ENCODE measurements at regions not wholly inside any gene's neighbourhood (a gene's known extent, or its start where the extent isn't known, plus 50 kb on each side); places are given as distances from the start of the nearest gene placed in this dataset.

GRCh38 chr3:153356908-153357307 is 194.9 kb downstream of the RAP2B start:
- no peaks in the 10 kb centered on the region for H3K27me3 ChIP-seq
- no peaks in the 10 kb centered on the region for H3K36me3 ChIP-seq
- DNase-seq (ENCODE audit: low spot score in 2 of 2): no peak
- no peaks in the 10 kb centered on the region for H3K9me3 ChIP-seq
- TF ChIP-seq POLR2A (IDR thresholded peaks at IDR 0.05) (no peak), POLR2AphosphoS5 (IDR thresholded peaks at IDR 0.05) (no peak), CTCF (IDR thresholded peaks at IDR 0.05) (no peak), EP300 (IDR thresholded peaks at IDR 0.05) (no peak)
- no peaks in the 10 kb centered on the region for H3K4me1 ChIP-seq
- no peak overlapping the region for H3K27ac ChIP-seq
- 58% methylated on average over 2 of the region's 2 CpGs for WGBS
- no peak overlapping the region for H3K4me3 ChIP-seq

- no peak overlapping the region for H3K4me3 ChIP-seq
- H3K9me3 ChIP-seq: no peaks in the 10 kb centered on the region
- TF ChIP-seq POLR2A (IDR thresholded peaks at IDR 0.05) (no peak), POLR2AphosphoS5 (IDR thresholded peaks at IDR 0.05) (no peak), EP300 (IDR thresholded peaks at IDR 0.05) (no peak), CTCF (IDR thresholded peaks at IDR 0.05) (no peak)
- H3K27me3 ChIP-seq: no peaks in the 10 kb centered on the region
- H3K4me1 ChIP-seq: no peaks in the 10 kb centered on the region
- no peak for DNase-seq (ENCODE audit: low spot score in 2 of 2)
- no peaks in the 10 kb centered on the region for H3K36me3 ChIP-seq
- 79% methylated on average over 2 of the region's 2 CpGs for WGBS
- no peak overlapping the region for H3K27ac ChIP-seq
Observed at GRCh38 chr3:153357436-153357835, 195.4 kb downstream of the RAP2B start.

GRCh38 chr3:153369561-153370374 is 207.7 kb downstream of the RAP2B start:
- H3K36me3 ChIP-seq: no peaks in the 10 kb centered on the region
- no peak overlapping the region for H3K4me3 ChIP-seq
- 92% methylated on average over 7 of the region's 28 CpGs for whole genome bisulfite sequencing
- no peaks in the 10 kb centered on the region for H3K4me1 ChIP-seq
- H3K27ac ChIP-seq: no peak overlapping the region
- TF ChIP-seq POLR2A (IDR thresholded peaks at IDR 0.05) (no peak), CTCF (IDR thresholded peaks at IDR 0.05) (no peak), EP300 (IDR thresholded peaks at IDR 0.05) (no peak), POLR2AphosphoS5 (IDR thresholded peaks at IDR 0.05) (no peak)
- DNase-seq (ENCODE audit: low spot score in 2 of 2): no peak
- H3K27me3 ChIP-seq: no peaks in the 10 kb centered on the region
- H3K9me3 ChIP-seq: no peaks in the 10 kb centered on the region

- WGBS: 83% methylated on average over 1 of the region's 1 CpG
- Histone ChIP-seq H3K4me3 (no peak overlapping the region), H3K36me3 (no peaks in the 10 kb centered on the region), H3K4me1 (no peaks in the 10 kb centered on the region), H3K27me3 (no peaks in the 10 kb centered on the region), H3K9me3 (no peaks in the 10 kb centered on the region), H3K27ac (no peak overlapping the region)
- TF ChIP-seq EP300 (IDR thresholded peaks at IDR 0.05): no peak
- no peak for TF ChIP-seq POLR2AphosphoS5 (IDR thresholded peaks at IDR 0.05)
- TF ChIP-seq POLR2A (IDR thresholded peaks at IDR 0.05): no peak
- TF ChIP-seq CTCF (IDR thresholded peaks at IDR 0.05): no peak
- DNase-seq (ENCODE audit: low spot score in 2 of 2): no peak
Observed at GRCh38 chr3:153370680-153371079, 208.7 kb downstream of the RAP2B start.

GRCh38 chr3:153372326-153372725 is 210.3 kb downstream of the RAP2B start:
- Histone ChIP-seq H3K36me3 (no peaks in the 10 kb centered on the region), H3K27me3 (no peaks in the 10 kb centered on the region), H3K4me3 (no peak overlapping the region), H3K4me1 (no peaks in the 10 kb centered on the region), H3K9me3 (no peaks in the 10 kb centered on the region), H3K27ac (no peak overlapping the region)
- TF ChIP-seq CTCF (IDR thresholded peaks at IDR 0.05) (no peak), POLR2AphosphoS5 (IDR thresholded peaks at IDR 0.05) (no peak)
- 62% methylated on average over 5 of the region's 5 CpGs for WGBS
- no peak for DNase-seq (ENCODE audit: low spot score in 2 of 2)

All from suprapubic skin (tissue), 4 donors.